ENCODE measurements at regions not wholly inside any gene's neighbourhood (a gene's known extent, or its start where the extent isn't known, plus 50 kb on each side); places are given as distances from the start of the nearest gene placed in this dataset.

- no peak for TF ChIP-seq CTCF (IDR thresholded peaks at IDR 0.05)
- no peak for TF ChIP-seq POLR2A (IDR thresholded peaks at IDR 0.05)
These were observed 662.5 kb upstream of the SOX9 start for GRCh38 chr17:71458322-71458721.
